ACC112 (cell line): ENCODE measurements at regions not wholly inside any gene's neighbourhood (a gene's known extent, or its start where the extent isn't known, plus 50 kb on each side); places are given as distances from the start of the nearest gene placed in this dataset.

Experiments
- H2AFZ ChIP-seq: fragments of 200-600 bp; sonication (generic); one replicate; pipeline ENCODE4 v1.6.0; 2017; ENCODE audit warnings: antibody characterized with exemption, low read length; ENCODE audit not compliant: unreplicated experiment
- H3K27ac ChIP-seq: fragments of 200-600 bp; sonication (generic); 2 replicates; pipeline ENCODE4 v1.5.1; 2014; ENCODE audit warnings: low read depth, mild to moderate bottlenecking, antibody characterized with exemption, low read length, moderate library complexity
- H3K27me3 ChIP-seq: fragments of 200-600 bp; sonication (generic); 2 replicates; pipeline ENCODE4 v1.6.1; 2014; ENCODE audit warnings: mild to moderate bottlenecking, antibody characterized with exemption, low read length, moderate library complexity, mixed read lengths; ENCODE audit not compliant: insufficient read depth
- H3K36me3 ChIP-seq: fragments of 200-600 bp; sonication (generic); 2 replicates; pipeline ENCODE4 v1.6.1; 2016; ENCODE audit warnings: mild to moderate bottlenecking, antibody characterized with exemption, low read length, moderate library complexity, mixed read lengths; ENCODE audit not compliant: insufficient read depth
- H3K4me1 ChIP-seq: fragments of 200-600 bp; sonication (generic); one replicate; pipeline ENCODE4 v1.6.1; 2016; ENCODE audit warnings: low read length, mixed read lengths; ENCODE audit not compliant: insufficient read depth, unreplicated experiment, control insufficient read depth
- H3K4me3 ChIP-seq: fragments of 200-600 bp; sonication (generic); 2 replicates; pipeline ENCODE4 v1.5.1; 2014; ENCODE audit warnings: mild to moderate bottlenecking, low read depth, low read length
- H3K79me2 ChIP-seq: fragments of 200-600 bp; sonication (generic); one replicate; pipeline ENCODE4 v1.6.0; 2016; ENCODE audit warnings: low read length; ENCODE audit not compliant: control insufficient read depth, unreplicated experiment, insufficient read depth

DNA sequence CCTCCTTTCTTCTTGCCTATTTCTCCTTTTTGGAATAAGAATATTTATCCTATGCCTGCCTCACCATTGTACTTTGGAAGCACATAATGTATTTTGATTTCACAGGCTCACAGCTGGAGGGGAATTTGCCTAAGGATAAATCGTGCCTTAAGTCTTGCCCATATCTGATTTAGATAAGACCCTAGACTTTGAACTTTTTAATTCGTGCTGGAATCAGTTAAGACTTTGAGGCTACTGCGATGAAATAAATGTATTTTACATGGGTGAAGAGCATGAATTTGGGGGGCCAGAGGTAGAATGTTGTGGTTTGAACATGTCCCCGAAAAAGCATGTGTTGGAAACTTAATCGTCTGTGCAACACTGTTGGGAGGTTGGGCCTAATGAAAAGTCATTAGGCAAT, 648.8 kb downstream of the EPHA7 start:
- H3K27ac ChIP-seq, result no peak overlapping the region
- H3K36me3 ChIP-seq, result no peaks in the 10 kb centered on the region
- H3K79me2 ChIP-seq, result no peaks in the 10 kb centered on the region
- H2AFZ ChIP-seq, result no peak overlapping the region
- no peaks in the 10 kb centered on the region for H3K27me3 ChIP-seq
- no peaks in the 10 kb centered on the region for H3K4me1 ChIP-seq
- no peak overlapping the region for H3K4me3 ChIP-seq

GRCh38 chr6:92767101-92767500, 652.3 kb downstream of the EPHA7 start:
- no peaks in the 10 kb centered on the region for H3K36me3 ChIP-seq
- H3K27me3 ChIP-seq, result no peaks in the 10 kb centered on the region
- H3K79me2 ChIP-seq, result no peaks in the 10 kb centered on the region
- no peak overlapping the region for H3K27ac ChIP-seq
- H3K4me3 ChIP-seq, result no peak overlapping the region
- no peak overlapping the region for H2AFZ ChIP-seq
- H3K4me1 ChIP-seq, result no peaks in the 10 kb centered on the region

- Histone ChIP-seq H3K27ac (no peak overlapping the region), H3K36me3 (no peaks in the 10 kb centered on the region), H3K79me2 (no peaks in the 10 kb centered on the region), H2AFZ (no peak overlapping the region), H3K4me1 (no peaks in the 10 kb centered on the region), H3K4me3 (no peak overlapping the region), H3K27me3 (no peaks in the 10 kb centered on the region)
Observed at GRCh38 chr6:92763680-92764079, 655.7 kb downstream of the EPHA7 start.

GRCh38 chr6:92763274-92763584, 656.1 kb downstream of the EPHA7 start:
- H3K4me1 ChIP-seq, result no peaks in the 10 kb centered on the region
- no peak overlapping the region for H3K4me3 ChIP-seq
- no peak overlapping the region for H3K27ac ChIP-seq
- H3K27me3 ChIP-seq, result no peaks in the 10 kb centered on the region
- H3K79me2 ChIP-seq, result no peaks in the 10 kb centered on the region
- H2AFZ ChIP-seq, result no peak overlapping the region
- no peaks in the 10 kb centered on the region for H3K36me3 ChIP-seq

DNA sequence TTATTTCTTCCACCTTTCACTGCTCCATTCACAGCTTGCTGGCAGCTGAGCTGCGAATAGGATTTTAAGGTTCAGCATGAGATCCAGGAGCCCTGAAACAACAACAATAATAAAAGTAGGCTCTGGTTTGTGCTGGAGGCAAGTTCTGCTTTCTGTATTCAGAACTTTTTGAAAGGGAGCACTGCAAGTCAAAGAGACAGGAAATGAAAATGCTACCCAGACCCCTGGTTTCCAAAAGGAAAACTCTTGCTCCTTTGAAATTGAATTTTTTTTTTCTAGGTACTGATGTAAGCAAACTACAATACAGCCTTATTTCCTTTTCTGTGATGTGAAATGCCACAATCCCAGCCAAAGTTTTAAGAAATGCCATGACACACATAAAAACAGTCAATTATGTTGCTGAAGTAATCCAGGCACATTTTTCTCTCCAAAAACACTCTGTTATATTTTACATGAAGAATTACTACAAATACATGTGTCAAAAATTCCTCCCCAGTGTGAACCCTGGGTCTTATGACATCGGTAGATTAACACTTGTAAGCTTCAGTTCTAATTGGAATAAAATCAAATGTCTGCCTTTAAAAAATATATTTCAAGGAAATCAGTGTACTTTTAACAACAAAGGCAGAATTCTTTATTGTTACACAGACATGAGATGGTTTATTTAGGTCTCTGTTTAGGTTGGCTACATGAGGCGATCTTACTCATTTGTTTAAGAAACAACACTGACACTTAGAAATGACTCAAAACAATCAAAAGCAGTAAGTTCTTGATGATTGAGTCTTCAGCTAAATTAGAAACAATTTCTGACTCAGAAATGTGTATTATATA, 656.7 kb downstream of the EPHA7 start:
- H2AFZ ChIP-seq, result no peak overlapping the region
- no peak overlapping the region for H3K27ac ChIP-seq
- no peaks in the 10 kb centered on the region for H3K79me2 ChIP-seq
- H3K27me3 ChIP-seq, result no peaks in the 10 kb centered on the region
- H3K4me1 ChIP-seq, result no peaks in the 10 kb centered on the region
- no peak overlapping the region for H3K4me3 ChIP-seq
- no peaks in the 10 kb centered on the region for H3K36me3 ChIP-seq

DNA sequence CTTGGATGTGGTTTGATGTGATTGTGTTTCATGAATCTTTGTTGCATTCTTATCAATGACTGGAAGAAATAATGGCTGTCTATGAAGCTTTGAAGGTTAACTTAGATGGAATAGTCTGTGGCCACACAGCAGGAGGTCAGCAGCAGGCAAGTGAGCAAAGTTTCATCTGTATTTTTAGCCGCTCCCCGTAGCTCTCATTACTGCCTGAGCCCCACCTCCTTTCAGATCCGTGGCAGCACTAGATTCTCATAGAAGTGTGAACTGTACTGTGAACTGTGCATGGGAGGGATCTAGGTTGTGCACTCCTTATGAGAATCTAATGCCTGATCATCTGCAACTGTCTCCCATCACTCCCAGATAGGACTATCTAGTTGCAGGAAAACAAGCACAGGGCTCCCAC, 660.2 kb downstream of the EPHA7 start:
- Histone ChIP-seq H3K36me3 (no peaks in the 10 kb centered on the region), H3K4me3 (no peak overlapping the region), H2AFZ (no peak overlapping the region), H3K79me2 (no peaks in the 10 kb centered on the region), H3K27ac (no peak overlapping the region), H3K4me1 (no peaks in the 10 kb centered on the region), H3K27me3 (no peaks in the 10 kb centered on the region)

DNA sequence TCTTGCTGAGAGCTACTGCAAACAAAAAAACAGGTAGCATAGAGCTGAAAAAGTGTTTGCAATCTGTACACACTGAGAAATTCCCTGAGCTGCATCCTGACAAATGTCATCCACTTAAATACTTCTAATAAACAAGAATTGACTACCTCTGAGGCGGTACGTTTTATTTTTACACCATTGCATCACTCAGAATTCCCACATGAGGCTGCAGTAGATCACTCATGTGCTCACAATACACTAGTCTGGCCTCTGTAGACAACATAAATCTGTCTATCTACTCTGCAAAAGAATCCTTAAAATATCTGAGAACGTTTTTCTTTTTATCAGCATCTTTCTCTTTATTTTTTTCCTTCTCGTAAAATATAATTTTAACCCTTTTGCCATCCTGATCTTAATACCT, 661.4 kb downstream of the EPHA7 start:
- Histone ChIP-seq H2AFZ (no peak overlapping the region), H3K36me3 (no peaks in the 10 kb centered on the region), H3K27me3 (no peaks in the 10 kb centered on the region), H3K79me2 (no peaks in the 10 kb centered on the region), H3K4me3 (no peak overlapping the region), H3K4me1 (no peaks in the 10 kb centered on the region), H3K27ac (no peak overlapping the region)

GRCh38 chr6:92756912-92757311, 662.4 kb downstream of the EPHA7 start:
- Histone ChIP-seq H3K4me3 (no peak overlapping the region), H3K36me3 (no peaks in the 10 kb centered on the region), H2AFZ (no peak overlapping the region), H3K79me2 (no peaks in the 10 kb centered on the region), H3K4me1 (no peaks in the 10 kb centered on the region), H3K27ac (no peak overlapping the region), H3K27me3 (no peaks in the 10 kb centered on the region)

GRCh38 chr6:92753956-92754355, 665.4 kb downstream of the EPHA7 start:
- Histone ChIP-seq H3K4me3 (no peak overlapping the region), H3K4me1 (no peaks in the 10 kb centered on the region), H3K79me2 (no peaks in the 10 kb centered on the region), H2AFZ (no peak overlapping the region), H3K36me3 (no peaks in the 10 kb centered on the region), H3K27me3 (no peaks in the 10 kb centered on the region), H3K27ac (no peak overlapping the region)

GRCh38 chr6:92752114-92752513, 667.2 kb downstream of the EPHA7 start:
- Histone ChIP-seq H3K27me3 (no peaks in the 10 kb centered on the region), H3K36me3 (no peaks in the 10 kb centered on the region), H3K4me1 (no peaks in the 10 kb centered on the region), H3K27ac (no peak overlapping the region), H3K79me2 (no peaks in the 10 kb centered on the region), H2AFZ (no peak overlapping the region), H3K4me3 (no peak overlapping the region)

GRCh38 chr6:92748131-92748530, 671.2 kb downstream of the EPHA7 start:
- Histone ChIP-seq H3K27ac (no peak overlapping the region), H3K4me3 (no peak overlapping the region), H3K27me3 (no peaks in the 10 kb centered on the region), H2AFZ (no peak overlapping the region), H3K79me2 (no peaks in the 10 kb centered on the region), H3K4me1 (no peaks in the 10 kb centered on the region), H3K36me3 (no peaks in the 10 kb centered on the region)
